NCI-H524 (cell line): ENCODE measurements at regions not wholly inside any gene's neighbourhood (a gene's known extent, or its start where the extent isn't known, plus 50 kb on each side); places are given as distances from the start of the nearest gene placed in this dataset.
"Not testable (repeated sequence)": the region's sequence is repeated elsewhere in the genome, so short reads cannot be mapped to it uniquely, and the experiment has no call there.

Source experiments
- DNase-seq, 2 experiments: peaks; one replicate each; lab custom pipeline; 2025; lab: John Stamatoyannopoulos, UW

DNA sequence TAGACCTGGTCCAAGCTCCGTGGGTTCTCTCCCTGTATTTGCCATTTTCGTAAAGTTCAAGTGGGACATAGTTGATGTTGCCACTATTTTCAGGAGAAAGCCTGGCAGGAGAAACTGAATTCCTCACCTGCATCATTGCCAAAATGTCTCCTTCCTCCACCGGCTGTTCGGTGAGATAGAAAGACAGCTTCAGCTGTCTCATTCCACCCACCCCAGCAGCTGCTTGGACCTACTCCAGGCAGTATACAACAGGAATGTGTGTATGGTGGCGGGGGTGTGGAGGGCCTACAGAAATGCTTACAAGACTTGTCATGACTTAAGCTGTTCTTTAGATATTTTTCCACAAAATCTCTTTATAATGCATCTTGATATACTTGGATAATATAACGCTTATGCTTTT is 132.7 kb upstream of the RAP2B start:
- DNase-seq: no peak

DNA sequence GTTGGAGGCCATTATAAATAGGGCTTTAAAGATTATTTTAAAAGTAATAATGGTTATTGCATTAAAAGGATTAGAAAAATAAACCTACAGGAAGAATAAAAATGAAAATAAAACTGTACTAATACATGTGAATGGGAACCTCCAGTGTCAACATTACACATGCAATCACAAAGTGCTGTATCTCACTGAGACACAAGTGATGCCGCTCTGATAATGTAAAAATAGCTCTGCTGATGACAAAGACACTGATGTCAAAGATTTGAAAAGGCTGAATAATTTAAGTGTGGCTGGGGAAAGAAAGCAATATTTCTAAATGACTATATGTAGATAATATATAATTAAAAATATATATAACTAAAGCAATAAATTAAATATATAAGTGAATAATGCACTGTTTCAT is 129.1 kb upstream of the RAP2B start:
- DNase-seq: no peak

- no peak for DNase-seq
These were observed 125.2 kb upstream of the RAP2B start for GRCh38 chr3:153036846-153037245.

GRCh38 chr3:153038367-153038766 is 123.7 kb upstream of the RAP2B start:
- no peak for DNase-seq

DNA sequence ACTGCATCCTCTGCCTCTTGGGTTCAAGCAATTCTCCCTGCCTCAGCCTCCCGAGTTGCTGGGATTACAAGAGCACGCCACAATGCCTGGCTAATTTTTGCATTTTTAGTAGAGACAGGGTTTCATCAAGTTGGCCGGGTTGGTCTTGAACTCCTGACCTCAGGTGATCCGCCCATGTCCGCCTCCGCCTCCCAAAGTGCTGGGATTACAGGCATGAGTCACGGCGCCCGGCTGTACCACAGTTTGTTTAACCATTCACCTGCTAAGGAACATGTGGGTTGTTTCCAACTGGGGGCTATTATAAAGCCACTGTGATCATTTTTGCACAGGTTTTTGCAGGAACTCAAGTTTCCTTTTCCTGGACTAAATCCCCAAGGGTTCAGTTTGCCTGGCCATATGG is 123.2 kb upstream of the RAP2B start:
- DNase-seq: peak in 1 of 2 experiments; percentile 22

DNA sequence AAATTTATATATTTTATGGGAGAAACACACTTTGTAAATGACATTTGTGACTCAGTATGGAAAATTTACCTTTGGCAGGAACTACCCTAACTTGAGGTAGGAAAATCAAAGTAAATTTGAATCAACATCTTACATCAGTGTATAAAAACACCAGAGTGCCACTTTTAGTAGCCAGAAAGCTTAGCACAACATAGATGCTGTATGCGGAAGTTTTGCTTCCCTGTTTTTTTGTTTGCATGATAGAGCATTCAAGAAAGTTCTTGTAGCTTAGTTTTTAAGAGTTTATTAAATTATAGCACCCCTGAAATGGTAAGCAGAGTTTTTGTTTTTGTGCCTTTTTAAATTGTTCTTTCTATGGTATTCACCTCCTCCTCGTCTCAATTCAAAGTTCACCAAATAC is 120.8 kb upstream of the RAP2B start:
- DNase-seq: no peak

DNA sequence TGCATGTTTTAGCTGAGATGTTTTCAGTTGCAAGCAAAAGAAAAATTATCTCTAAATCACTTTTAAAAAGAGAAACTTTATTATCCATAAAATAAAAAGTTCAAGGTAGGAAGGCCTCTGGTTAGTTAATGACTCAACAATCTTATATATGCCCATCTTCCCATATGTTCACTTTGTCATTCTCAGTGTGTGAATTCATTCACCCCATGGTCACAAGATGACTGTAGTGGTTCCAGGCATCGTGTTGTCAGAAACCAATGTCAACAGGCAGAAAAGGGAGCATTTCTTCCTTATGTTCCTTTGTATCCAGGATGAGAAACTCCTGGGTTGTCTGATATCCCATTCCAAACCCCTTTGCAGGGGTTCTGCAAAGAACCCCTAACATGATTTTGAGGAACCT is 119.9 kb upstream of the RAP2B start:
- no peak for DNase-seq

- no peak for DNase-seq
These were observed 118.2 kb upstream of the RAP2B start for GRCh38 chr3:153043729-153044328.

- DNase-seq: no peak
These were observed 116.9 kb upstream of the RAP2B start for GRCh38 chr3:153045150-153045549.

DNA sequence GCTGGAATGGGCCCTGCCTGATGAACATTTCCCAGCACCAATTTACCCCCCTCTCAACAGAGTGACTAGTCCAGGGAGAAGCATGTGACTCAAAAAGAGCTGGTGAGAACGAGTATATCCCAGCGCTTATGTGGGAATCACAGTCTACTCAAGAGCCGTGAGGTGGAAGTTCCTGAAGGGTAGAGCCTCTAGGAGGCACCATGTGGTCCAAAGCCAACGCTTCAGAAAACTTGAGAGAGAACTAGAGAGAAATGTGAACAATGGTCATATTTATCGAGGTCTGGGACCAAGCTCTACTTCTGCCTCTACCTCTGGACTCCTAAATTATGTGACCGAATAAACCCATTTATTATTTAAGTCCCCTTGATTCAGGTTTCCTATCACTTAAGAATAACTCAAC is 111.0 kb upstream of the RAP2B start:
- no peak for DNase-seq

- no peak for DNase-seq
These were observed 110.5 kb upstream of the RAP2B start for GRCh38 chr3:153051427-153052095.

DNA sequence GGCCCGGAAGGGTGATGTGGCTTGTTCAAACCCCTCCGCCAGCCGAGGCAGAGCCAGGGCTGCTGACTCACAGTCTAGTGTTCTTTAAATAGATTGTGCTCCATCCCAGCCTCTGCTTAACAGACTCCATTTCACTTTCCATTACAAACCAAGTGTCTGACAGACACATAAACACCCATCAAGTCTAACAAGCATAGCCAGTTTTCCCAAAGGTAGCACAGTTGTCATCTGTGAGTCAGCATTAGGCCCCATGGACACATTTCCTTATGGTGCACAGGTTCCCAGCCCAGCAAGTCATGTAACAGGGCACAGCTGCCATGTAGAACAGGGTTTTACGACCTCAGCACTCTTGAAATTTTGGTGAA is 109.9 kb upstream of the RAP2B start:
- no peak for DNase-seq

GRCh38 chr3:153055217-153055616 is 106.8 kb upstream of the RAP2B start:
- DNase-seq: no peak

GRCh38 chr3:153055779-153056178 is 106.2 kb upstream of the RAP2B start:
- peak in 1 of 2 experiments; percentile 25 for DNase-seq

- DNase-seq: not testable (repeated sequence)
These were observed 103.9 kb upstream of the RAP2B start for GRCh38 chr3:153058031-153058688.

GRCh38 chr3:153060346-153060745 is 101.7 kb upstream of the RAP2B start:
- no peak for DNase-seq

DNA sequence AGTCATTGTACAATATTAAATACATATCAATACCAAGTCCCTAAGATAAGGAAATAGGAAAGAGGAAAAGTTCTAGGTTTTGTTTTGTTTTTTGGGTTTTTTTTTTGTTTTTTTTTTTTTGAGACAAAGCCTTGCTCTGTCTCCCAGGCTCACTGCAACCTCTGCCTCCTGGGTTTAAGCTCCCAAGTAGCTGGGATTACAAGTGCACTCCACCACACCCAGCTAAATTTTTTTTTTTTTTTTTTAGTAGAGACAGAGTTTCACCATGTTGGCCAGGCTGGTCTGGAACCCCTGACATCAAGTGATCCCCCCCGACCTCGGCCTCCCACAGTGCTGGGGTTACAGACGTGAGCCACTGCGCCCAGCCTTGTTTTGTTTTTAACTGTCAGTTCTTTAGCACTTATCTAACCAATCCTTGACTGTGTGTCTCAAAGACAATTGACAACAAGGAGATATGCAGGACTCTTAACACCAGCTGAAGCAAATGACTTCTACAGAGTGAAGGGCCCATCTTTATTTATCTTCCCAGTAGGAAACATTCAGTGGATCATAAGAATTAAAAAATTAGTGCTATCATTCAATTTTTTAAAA is 100.0 kb upstream of the RAP2B start:
- DNase-seq: no peak

- DNase-seq: no peak
These were observed 98.7 kb upstream of the RAP2B start for GRCh38 chr3:153063337-153063736.

- no peak for DNase-seq
These were observed 95.0 kb upstream of the RAP2B start for GRCh38 chr3:153066983-153067382.

DNA sequence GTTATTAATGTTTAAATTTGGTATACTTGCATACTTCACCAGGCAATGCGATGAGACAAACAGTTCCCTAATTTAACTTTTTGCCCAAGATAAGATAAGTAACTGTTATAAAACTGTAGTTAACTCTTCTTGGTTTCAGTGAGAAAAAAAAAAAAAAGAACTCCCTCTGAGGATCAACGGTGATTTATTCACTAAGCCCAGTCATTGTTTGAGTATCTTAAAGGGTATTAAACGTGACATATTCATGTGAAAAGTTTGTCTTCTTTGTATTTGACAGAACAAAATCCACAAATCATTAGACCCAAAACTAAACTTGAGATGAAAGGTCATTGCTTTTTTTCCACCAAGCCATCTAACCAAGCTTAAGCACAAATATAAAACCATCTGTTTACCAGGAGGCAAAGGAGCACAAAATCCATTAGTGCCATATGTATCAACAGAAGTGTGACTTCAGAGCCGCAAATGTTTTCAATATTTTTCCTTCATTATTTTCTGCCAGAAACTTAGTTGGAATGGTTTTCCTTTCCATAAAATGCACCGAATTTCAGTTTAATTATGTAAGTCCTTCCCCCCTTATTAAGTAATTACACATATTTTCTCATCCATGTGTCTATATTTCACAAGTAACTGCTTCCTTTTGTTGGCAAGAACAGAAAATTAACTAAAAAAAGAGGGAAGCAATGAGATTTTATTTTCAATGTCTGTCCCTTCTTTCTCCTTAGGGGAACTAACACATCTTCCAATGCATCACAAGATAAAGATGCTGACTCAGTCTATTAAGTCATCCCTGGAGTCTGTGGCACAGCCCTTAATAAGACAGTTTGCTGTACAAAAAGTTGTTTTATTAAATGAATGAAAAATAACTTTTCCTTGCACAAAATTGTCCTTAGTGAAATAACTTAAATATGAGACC is 92.2 kb upstream of the RAP2B start:
- peak; percentile 25 to 72 for DNase-seq

GRCh38 chr3:153070511-153070868 is 91.5 kb upstream of the RAP2B start:
- no peak for DNase-seq

GRCh38 chr3:153072382-153072781 is 89.6 kb upstream of the RAP2B start:
- no peak for DNase-seq
